IMR-90 (cell line): ENCODE measurements at regions not wholly inside any gene's neighbourhood (a gene's known extent, or its start where the extent isn't known, plus 50 kb on each side); places are given as distances from the start of the nearest gene placed in this dataset.

Experiments used
- ATAC-seq: fragments of 200-7000 bp; cut with Tn5 transposase; 2 replicates; pipeline ENCODE4 v1.9.1; 2020; ENCODE audit warnings: low read depth, mild to moderate bottlenecking, moderate library complexity
- BruUV-seq: library from RNA; stranded (reverse); fragments of 400-500 nt; replicated peaks from 2 replicates; lab custom pipeline; 2021; lab: Mats Ljungman, UMichigan
- CTCF ChIA-PET: fragments of 300-600 bp; formaldehyde crosslinking; extraction: SDS; loops from one replicate; lab custom pipeline; 2021; ENCODE audit warnings: antibody characterized with exemption; lab: Yijun Ruan, JAX
- POLR2A ChIA-PET: fragments of 300-600 bp; sonication (Branson Sonifier 250); formaldehyde crosslinking; loops from one replicate; lab custom pipeline; 2022; ENCODE audit warnings: antibody characterized with exemption; ENCODE audit not compliant: unreplicated experiment; lab: Charles Lee
- DNase-seq: peaks from one replicate; pipeline ENCODE4 v3.0.0; 2013
- H2AFZ ChIP-seq: replicated peaks from 2 replicates; pipeline ENCODE3; 2013; ENCODE audit warnings: low read length, mild to moderate bottlenecking; ENCODE audit not compliant: poor library complexity
- H2AK5ac ChIP-seq: 2 replicates; pipeline ENCODE4 v1.6.1; 2013; ENCODE audit warnings: low read depth, low read length, inconsistent platforms
- H2AK9ac ChIP-seq: replicated peaks from 2 replicates; pipeline ENCODE3; 2013; ENCODE audit warnings: mild to moderate bottlenecking, low read depth, low read length, moderate library complexity; ENCODE audit not compliant: poor library complexity
- H2BK120ac ChIP-seq: 2 replicates; pipeline ENCODE4 v1.6.1; 2013; ENCODE audit warnings: low read depth, low read length, inconsistent platforms
- H2BK15ac ChIP-seq: 3 replicates; pipeline ENCODE4 v1.6.1; 2013; ENCODE audit warnings: low read depth, low read length, inconsistent platforms
- H2BK20ac ChIP-seq: 2 replicates; pipeline ENCODE4 v1.6.1; 2013; ENCODE audit warnings: low read depth, mild to moderate bottlenecking, inconsistent platforms, low read length, moderate library complexity
- H2BK5ac ChIP-seq: 2 replicates; pipeline ENCODE4 v1.6.1; 2013; ENCODE audit warnings: mild to moderate bottlenecking, low read depth, low read length, inconsistent platforms; ENCODE audit not compliant: poor library complexity, severe bottlenecking
- H3K14ac ChIP-seq: replicated peaks from 2 replicates; pipeline ENCODE4 v1.6.1; 2013; ENCODE audit warnings: low read depth, low read length, inconsistent platforms
- H3K18ac ChIP-seq: 2 replicates; pipeline ENCODE4 v1.6.1; 2013; ENCODE audit warnings: low read depth, low read length, control low read depth
- H3K23ac ChIP-seq: 2 replicates; pipeline ENCODE4 v1.6.1; 2013; ENCODE audit warnings: low read depth, low read length, inconsistent platforms
- H3K27ac ChIP-seq: 2 replicates; pipeline ENCODE4 v1.5.1; 2013; ENCODE audit warnings: mild to moderate bottlenecking, control low read depth, low read length; ENCODE audit not compliant: insufficient read depth
- H3K27me3 ChIP-seq: 2 replicates; pipeline ENCODE4 v1.6.1; 2013; ENCODE audit warnings: low read length; ENCODE audit not compliant: control insufficient read depth, insufficient read depth
- H3K36me3 ChIP-seq: 2 replicates; pipeline ENCODE4 v1.6.1; 2013; ENCODE audit warnings: low read length, mixed read lengths; ENCODE audit not compliant: control insufficient read depth, insufficient read depth
- H3K4ac ChIP-seq: 2 replicates; pipeline ENCODE4 v1.6.1; 2013; ENCODE audit warnings: low read depth, low read length, inconsistent platforms
- H3K4me1 ChIP-seq: 2 replicates; pipeline ENCODE4 v1.6.1; 2013; ENCODE audit warnings: low read length, mixed read lengths; ENCODE audit not compliant: control insufficient read depth, insufficient read depth
- H3K4me2 ChIP-seq: 2 replicates; pipeline ENCODE4 v1.6.1; 2013; ENCODE audit warnings: low read depth, mild to moderate bottlenecking, control low read depth, low read length, moderate library complexity
- H3K4me3 ChIP-seq: 2 replicates; pipeline ENCODE4 v1.5.1; 2013; ENCODE audit warnings: low read depth, mild to moderate bottlenecking, control low read depth, low read length, moderate library complexity; ENCODE audit not compliant: insufficient read depth
- H3K56ac ChIP-seq: 2 replicates; pipeline ENCODE4 v1.6.1; 2013; ENCODE audit warnings: low read length, inconsistent platforms; ENCODE audit not compliant: insufficient read depth; ENCODE audit errors: extremely low read depth
- H3K79me1 ChIP-seq, 2 experiments: 2 replicates each; pipeline ENCODE4 v1.6.1; 2013; ENCODE audit warnings: low read length in 2 of 2, inconsistent platforms in 1 of 2, low read depth in 1 of 2
- H3K9ac ChIP-seq: 2 replicates; pipeline ENCODE4 v1.6.1; 2013; ENCODE audit warnings: low read depth, low read length, control low read depth
- H3K9me1 ChIP-seq: 2 replicates; pipeline ENCODE4 v1.6.1; 2013; ENCODE audit warnings: low read length, inconsistent platforms; ENCODE audit not compliant: insufficient read depth
- H3K9me3 ChIP-seq: 2 replicates; pipeline ENCODE4 v1.6.1; 2013; ENCODE audit warnings: low read length; ENCODE audit not compliant: control insufficient read depth, insufficient read depth
- H4K20me1 ChIP-seq: 2 replicates; pipeline ENCODE4 v1.6.1; 2013; ENCODE audit warnings: low read length, inconsistent platforms; ENCODE audit not compliant: insufficient read depth
- H4K5ac ChIP-seq: 2 replicates; pipeline ENCODE4 v1.6.1; 2013; ENCODE audit warnings: mild to moderate bottlenecking, low read depth, low read length, control low read depth
- H4K8ac ChIP-seq, 2 experiments: 2 replicates each; pipeline ENCODE4 v1.6.1; 2013; ENCODE audit warnings: low read depth in 2 of 2, low read length in 2 of 2, control low read depth in 1 of 2, inconsistent platforms in 1 of 2
- H4K91ac ChIP-seq: 2 replicates; pipeline ENCODE4 v1.6.1; 2013; ENCODE audit warnings: low read depth, low read length, inconsistent platforms; ENCODE audit not compliant: insufficient read depth
- BHLHE40 ChIP-seq: fragments of 150-350 bp; IDR thresholded peaks from 2 replicates; pipeline ENCODE4 v1.6.1; 2016; ENCODE audit warnings: mild to moderate bottlenecking, low read depth, low read length
- CHD1 ChIP-seq: IDR thresholded peaks from 2 replicates; pipeline ENCODE4 v1.6.1; 2012; ENCODE audit warnings: low read depth, low read length, improper control_type of control experiment
- MAFK ChIP-seq: IDR thresholded peaks from 2 replicates; pipeline ENCODE4 v1.6.1; 2012; ENCODE audit warnings: low read depth, low read length, improper control_type of control experiment
- MXI1 ChIP-seq: IDR thresholded peaks from 2 replicates; pipeline ENCODE4 v1.6.1; 2012; ENCODE audit warnings: low read depth, mild to moderate bottlenecking, low read length, moderate library complexity, borderline replicate concordance
- POLR2A ChIP-seq: IDR thresholded peaks from 2 replicates; pipeline ENCODE4 v1.6.1; 2012; ENCODE audit warnings: mild to moderate bottlenecking, low read depth, low read length
- RCOR1 ChIP-seq: IDR thresholded peaks from 2 replicates; pipeline ENCODE4 v1.6.1; 2012; ENCODE audit warnings: mild to moderate bottlenecking, low read length, improper control_type of control experiment; ENCODE audit not compliant: insufficient replicate concordance
- SMC3 ChIP-seq: fragments of 150-350 bp; IDR thresholded peaks from 2 replicates; pipeline ENCODE4 v1.6.1; 2016; ENCODE audit warnings: low read depth, mild to moderate bottlenecking, antibody characterized with exemption, low read length, moderate library complexity
- WGBS, 2 experiments: methylation state at CpG; one replicate each; pipeline versions ENCODE4 v1.1.5 to v1.1.7; 2013; ENCODE audit warnings: missing lambda C conversion rate in 2 of 2; ENCODE audit not compliant: insufficient read length in 1 of 2; ENCODE audit errors: extremely low coverage in 2 of 2; 5-methylcytosine and 5-hydroxymethylcytosine counted together
- dilution Hi-C: fragments of 300-500 bp; cut with HindIII; formaldehyde crosslinking; loops from one replicate; pipeline ENCODE4 v1.14.3; 2018; ENCODE audit warnings: low sequenced_read_pairs; ENCODE audit not compliant: unreplicated experiment
- in situ Hi-C: fragments of 300-500 bp; cut with MboI; formaldehyde crosslinking; loops from 3 replicates; pipeline ENCODE4 v1.14.3; 2019; ENCODE audit warnings: low sequenced_read_pairs, inconsistent platforms, mixed read lengths
- intact Hi-C: fragments of 100-400 bp; cut with micrococcal nuclease; formaldehyde crosslinking; loops from 2 replicates; pipeline ENCODE4 v1.10.0; 2022

- Histone ChIP-seq H2AK9ac (no peak overlapping the region), H3K9me3 (peaks cover 37% of the 10 kb centered on the region), H3K36me3 (no peaks in the 10 kb centered on the region), H4K20me1 (no peaks in the 10 kb centered on the region), H3K4ac (no peak overlapping the region), H3K4me2 (no peak overlapping the region), H3K27me3 (no peaks in the 10 kb centered on the region), H3K27ac (no peak overlapping the region), H4K91ac (no peak overlapping the region), H2BK5ac (no peak overlapping the region), H2BK15ac (no peak overlapping the region), H3K18ac (no peak overlapping the region), H3K23ac (no peak overlapping the region), H4K5ac (no peak overlapping the region), H3K79me1 (no peaks in the 10 kb centered on the region), H3K14ac (no peak overlapping the region), H3K9ac (no peak overlapping the region), H2AK5ac (no peak overlapping the region), H3K4me1 (no peaks in the 10 kb centered on the region), H2AFZ (no peak overlapping the region), H2BK120ac (no peak overlapping the region), H3K4me3 (no peak overlapping the region), H3K56ac (no peak overlapping the region), H2BK20ac (no peak overlapping the region), H3K9me1 (no peaks in the 10 kb centered on the region), H4K8ac (no peak overlapping the region)
- BruUV-seq: no TSS peak
- intact Hi-C loops: no loop called here
- TF ChIP-seq CHD1: no peak
- TF ChIP-seq BHLHE40: no peak
- TF ChIP-seq MAFK: no peak
- no peak for TF ChIP-seq RCOR1
- TF ChIP-seq POLR2A: no peak
- TF ChIP-seq SMC3: no peak
- TF ChIP-seq MXI1: no peak
- ATAC-seq (no peak), DNase-seq (no peak)
- WGBS, 2 experiments: no CpG with 5 or more reads among the region's 3 CpGs
- ChIA-PET CTCF (no interaction called here), POLR2A (no interaction called here)
- in situ Hi-C loops: no loop called here
- dilution Hi-C loops: no loop called here
Measured at GRCh38 chr1:5396593-5396992, 595.6 kb downstream of the NPHP4 start.
